Tibial nerve (tissue), 4 donors: ENCODE measurements at regions not wholly inside any gene's neighbourhood (a gene's known extent, or its start where the extent isn't known, plus 50 kb on each side); places are given as distances from the start of the nearest gene placed in this dataset.

Experiments used
- DNase-seq, 2 donors: peaks; one replicate each; pipeline ENCODE4 v3.0.0-alpha.2; 2019; ENCODE audit warnings: low spot score in 2 of 2
- H3K27ac ChIP-seq, 4 donors: fragments of 200-600 bp; sonication (generic) in 3 of 4; one replicate each; pipeline ENCODE4 v1.5.1; 2017 to 2019; ENCODE audit warnings: mild to moderate bottlenecking in 1 of 4
- H3K27me3 ChIP-seq, 2 donors: fragments of 200-600 bp; sonication (generic) in 1 of 2; one replicate each; pipeline versions ENCODE4 v1.5.1 to v1.6.0; 2017 to 2019
- H3K36me3 ChIP-seq, 3 donors: fragments of 200-600 bp; sonication (generic); one replicate each; pipeline ENCODE4 v1.5.1; 2018 to 2019
- H3K4me1 ChIP-seq, 4 donors: fragments of 200-600 bp; sonication (generic) in 3 of 4; one replicate each; pipeline ENCODE4 v1.5.1; 2017 to 2019
- H3K4me3 ChIP-seq, 4 donors: fragments of 200-600 bp; sonication (generic) in 3 of 4; one replicate each; pipeline ENCODE4 v1.5.1; 2017 to 2019; ENCODE audit warnings: mild to moderate bottlenecking in 1 of 4, moderate library complexity in 1 of 4
- H3K9me3 ChIP-seq, 4 donors: fragments of 200-600 bp; sonication (generic) in 3 of 4; one replicate each; pipeline ENCODE4 v1.5.1; 2017 to 2019
- CTCF ChIP-seq, 5 experiments: fragments of 200-600 bp in 3 of 5; fragments of 450-650 bp in 2 of 5; sonication (generic) in 3 of 5; IDR thresholded peaks; one replicate each; pipeline ENCODE4 v1.5.1; 2016 to 2019; ENCODE audit warnings: antibody characterized with exemption in 5 of 5, mild to moderate bottlenecking in 3 of 5, moderate library complexity in 2 of 5
- EP300 ChIP-seq, 2 donors: sonication (generic); formaldehyde crosslinking; IDR thresholded peaks; one replicate each; pipeline ENCODE4 v1.6.1; 2017; ENCODE audit warnings: antibody characterized with exemption in 2 of 2, mild to moderate bottlenecking in 1 of 2
- POLR2A ChIP-seq, 2 donors: fragments of 450-650 bp; IDR thresholded peaks; one replicate each; pipeline ENCODE4 v1.6.1; 2017; ENCODE audit warnings: antibody characterized with exemption in 2 of 2, mild to moderate bottlenecking in 2 of 2, moderate library complexity in 2 of 2
- WGBS, 2 donors: methylation state at CpG; one replicate each; pipeline ENCODE4 v1.1.5; 2018; 5-methylcytosine and 5-hydroxymethylcytosine counted together

GRCh38 chr11:121793291-121793690, 322.7 kb downstream of the BLID start:
- no peak overlapping the region for H3K4me3 ChIP-seq
- TF ChIP-seq POLR2A (IDR thresholded peaks at IDR 0.05) (no peak), EP300 (IDR thresholded peaks at IDR 0.05) (no peak), CTCF (IDR thresholded peaks at IDR 0.05) (no peak)
- no peak overlapping the region for H3K27ac ChIP-seq
- peaks cover 0 to 7% (median 0%) of the 10 kb centered on the region in 4 donors for H3K4me1 ChIP-seq
- H3K36me3 ChIP-seq, result no peaks in the 10 kb centered on the region
- H3K27me3 ChIP-seq, result no peaks in the 10 kb centered on the region
- H3K9me3 ChIP-seq, result no peaks in the 10 kb centered on the region
- WGBS, 2 donors, result 36 to 38% methylated on average over 4 of the region's 4 CpGs
- DNase-seq, result no peak

- DNase-seq, result no peak
- H3K9me3 ChIP-seq, result no peaks in the 10 kb centered on the region
- H3K4me3 ChIP-seq, result no peak overlapping the region
- TF ChIP-seq POLR2A (IDR thresholded peaks at IDR 0.05) (no peak), CTCF (IDR thresholded peaks at IDR 0.05) (no peak), EP300 (IDR thresholded peaks at IDR 0.05) (no peak)
- H3K27me3 ChIP-seq, result no peaks in the 10 kb centered on the region
- H3K27ac ChIP-seq, result no peak overlapping the region
- no peaks in the 10 kb centered on the region for H3K36me3 ChIP-seq
- WGBS, 2 donors, result 87 to 89% methylated on average over 3 of the region's 3 CpGs
- peaks cover 0 to 7% (median 0%) of the 10 kb centered on the region in 4 donors for H3K4me1 ChIP-seq
Observed at GRCh38 chr11:121792185-121792584, 323.8 kb downstream of the BLID start.

- no peaks in the 10 kb centered on the region for H3K36me3 ChIP-seq
- no peaks in the 10 kb centered on the region for H3K27me3 ChIP-seq
- no peak for TF ChIP-seq POLR2A (IDR thresholded peaks at IDR 0.05)
- no peak for TF ChIP-seq CTCF (IDR thresholded peaks at IDR 0.05)
- H3K4me3 ChIP-seq, result no peak overlapping the region
- H3K9me3 ChIP-seq, result peaks cover 0 to 14% (median 0%) of the 10 kb centered on the region in 4 donors
- peaks cover 0 to 7% (median 0%) of the 10 kb centered on the region in 4 donors for H3K4me1 ChIP-seq
- DNase-seq, result no peak
- no peak overlapping the region for H3K27ac ChIP-seq
- WGBS, 2 donors, result 77 to 88% methylated on average over 2 of the region's 2 CpGs
Observed at GRCh38 chr11:121790430-121790829, 325.6 kb downstream of the BLID start.

GRCh38 chr11:121780971-121781370, 328.2 kb upstream of the SORL1-AS1 start:
- Histone ChIP-seq H3K27me3 (no peaks in the 10 kb centered on the region), H3K4me1 (peaks cover 0 to 5% (median 0%) of the 10 kb centered on the region in 4 donors), H3K36me3 (no peaks in the 10 kb centered on the region), H3K9me3 (peaks cover 0 to 6% (median 0%) of the 10 kb centered on the region in 4 donors), H3K27ac (no peak overlapping the region), H3K4me3 (no peak overlapping the region)
- TF ChIP-seq POLR2A (IDR thresholded peaks at IDR 0.05) (no peak), CTCF (IDR thresholded peaks at IDR 0.05) (no peak), EP300 (IDR thresholded peaks at IDR 0.05) (no peak)
- no peak for DNase-seq
- WGBS, 2 donors, result 50 to 60% methylated on average over 2 of the region's 2 CpGs

- H3K27ac ChIP-seq, result no peak overlapping the region
- TF ChIP-seq EP300 (IDR thresholded peaks at IDR 0.05), result no peak
- TF ChIP-seq CTCF (IDR thresholded peaks at IDR 0.05), result no peak
- TF ChIP-seq POLR2A (IDR thresholded peaks at IDR 0.05), result no peak
- no peaks in the 10 kb centered on the region for H3K9me3 ChIP-seq
- WGBS, 2 donors, result 78 to 80% methylated on average over 3 of the region's 3 CpGs
- H3K36me3 ChIP-seq, result no peaks in the 10 kb centered on the region
- no peaks in the 10 kb centered on the region for H3K27me3 ChIP-seq
- H3K4me1 ChIP-seq, result peaks cover 0 to 16% (median 0%) of the 10 kb centered on the region in 4 donors
- no peak for DNase-seq
- no peak overlapping the region for H3K4me3 ChIP-seq
Observed at GRCh38 chr11:121777056-121777455, 324.3 kb upstream of the SORL1-AS1 start.
